IMR-90 (cell line): ENCODE measurements at regions not wholly inside any gene's neighbourhood (a gene's known extent, or its start where the extent isn't known, plus 50 kb on each side); places are given as distances from the start of the nearest gene placed in this dataset.

Experiments used
- ATAC-seq: fragments of 200-7000 bp; cut with Tn5 transposase; 2 replicates; pipeline ENCODE4 v1.9.1; 2020; ENCODE audit warnings: low read depth, mild to moderate bottlenecking, moderate library complexity
- BruUV-seq: library from RNA; stranded (reverse); fragments of 400-500 nt; replicated peaks from 2 replicates; lab custom pipeline; 2021; lab: Mats Ljungman, UMichigan
- CTCF ChIA-PET: fragments of 300-600 bp; formaldehyde crosslinking; extraction: SDS; loops from one replicate; lab custom pipeline; 2021; ENCODE audit warnings: antibody characterized with exemption; lab: Yijun Ruan, JAX
- POLR2A ChIA-PET: fragments of 300-600 bp; sonication (Branson Sonifier 250); formaldehyde crosslinking; loops from one replicate; lab custom pipeline; 2022; ENCODE audit warnings: antibody characterized with exemption; ENCODE audit not compliant: unreplicated experiment; lab: Charles Lee
- DNase-seq: peaks from one replicate; pipeline ENCODE4 v3.0.0; 2013
- H2AFZ ChIP-seq: replicated peaks from 2 replicates; pipeline ENCODE3; 2013; ENCODE audit warnings: low read length, mild to moderate bottlenecking; ENCODE audit not compliant: poor library complexity
- H2AK5ac ChIP-seq: 2 replicates; pipeline ENCODE4 v1.6.1; 2013; ENCODE audit warnings: low read depth, low read length, inconsistent platforms
- H2AK9ac ChIP-seq: replicated peaks from 2 replicates; pipeline ENCODE3; 2013; ENCODE audit warnings: mild to moderate bottlenecking, low read depth, low read length, moderate library complexity; ENCODE audit not compliant: poor library complexity
- H2BK120ac ChIP-seq: 2 replicates; pipeline ENCODE4 v1.6.1; 2013; ENCODE audit warnings: low read depth, low read length, inconsistent platforms
- H2BK15ac ChIP-seq: 3 replicates; pipeline ENCODE4 v1.6.1; 2013; ENCODE audit warnings: low read depth, low read length, inconsistent platforms
- H2BK20ac ChIP-seq: 2 replicates; pipeline ENCODE4 v1.6.1; 2013; ENCODE audit warnings: low read depth, mild to moderate bottlenecking, inconsistent platforms, low read length, moderate library complexity
- H2BK5ac ChIP-seq: 2 replicates; pipeline ENCODE4 v1.6.1; 2013; ENCODE audit warnings: mild to moderate bottlenecking, low read depth, low read length, inconsistent platforms; ENCODE audit not compliant: poor library complexity, severe bottlenecking
- H3K14ac ChIP-seq: replicated peaks from 2 replicates; pipeline ENCODE4 v1.6.1; 2013; ENCODE audit warnings: low read depth, low read length, inconsistent platforms
- H3K18ac ChIP-seq: 2 replicates; pipeline ENCODE4 v1.6.1; 2013; ENCODE audit warnings: low read depth, low read length, control low read depth
- H3K23ac ChIP-seq: 2 replicates; pipeline ENCODE4 v1.6.1; 2013; ENCODE audit warnings: low read depth, low read length, inconsistent platforms
- H3K27ac ChIP-seq: 2 replicates; pipeline ENCODE4 v1.5.1; 2013; ENCODE audit warnings: mild to moderate bottlenecking, control low read depth, low read length; ENCODE audit not compliant: insufficient read depth
- H3K27me3 ChIP-seq: 2 replicates; pipeline ENCODE4 v1.6.1; 2013; ENCODE audit warnings: low read length; ENCODE audit not compliant: control insufficient read depth, insufficient read depth
- H3K36me3 ChIP-seq: 2 replicates; pipeline ENCODE4 v1.6.1; 2013; ENCODE audit warnings: low read length, mixed read lengths; ENCODE audit not compliant: control insufficient read depth, insufficient read depth
- H3K4ac ChIP-seq: 2 replicates; pipeline ENCODE4 v1.6.1; 2013; ENCODE audit warnings: low read depth, low read length, inconsistent platforms
- H3K4me1 ChIP-seq: 2 replicates; pipeline ENCODE4 v1.6.1; 2013; ENCODE audit warnings: low read length, mixed read lengths; ENCODE audit not compliant: control insufficient read depth, insufficient read depth
- H3K4me2 ChIP-seq: 2 replicates; pipeline ENCODE4 v1.6.1; 2013; ENCODE audit warnings: low read depth, mild to moderate bottlenecking, control low read depth, low read length, moderate library complexity
- H3K4me3 ChIP-seq: 2 replicates; pipeline ENCODE4 v1.5.1; 2013; ENCODE audit warnings: low read depth, mild to moderate bottlenecking, control low read depth, low read length, moderate library complexity; ENCODE audit not compliant: insufficient read depth
- H3K56ac ChIP-seq: 2 replicates; pipeline ENCODE4 v1.6.1; 2013; ENCODE audit warnings: low read length, inconsistent platforms; ENCODE audit not compliant: insufficient read depth; ENCODE audit errors: extremely low read depth
- H3K79me1 ChIP-seq, 2 experiments: 2 replicates each; pipeline ENCODE4 v1.6.1; 2013; ENCODE audit warnings: low read length in 2 of 2, inconsistent platforms in 1 of 2, low read depth in 1 of 2
- H3K9ac ChIP-seq: 2 replicates; pipeline ENCODE4 v1.6.1; 2013; ENCODE audit warnings: low read depth, low read length, control low read depth
- H3K9me1 ChIP-seq: 2 replicates; pipeline ENCODE4 v1.6.1; 2013; ENCODE audit warnings: low read length, inconsistent platforms; ENCODE audit not compliant: insufficient read depth
- H3K9me3 ChIP-seq: 2 replicates; pipeline ENCODE4 v1.6.1; 2013; ENCODE audit warnings: low read length; ENCODE audit not compliant: control insufficient read depth, insufficient read depth
- H4K20me1 ChIP-seq: 2 replicates; pipeline ENCODE4 v1.6.1; 2013; ENCODE audit warnings: low read length, inconsistent platforms; ENCODE audit not compliant: insufficient read depth
- H4K5ac ChIP-seq: 2 replicates; pipeline ENCODE4 v1.6.1; 2013; ENCODE audit warnings: mild to moderate bottlenecking, low read depth, low read length, control low read depth
- H4K8ac ChIP-seq, 2 experiments: 2 replicates each; pipeline ENCODE4 v1.6.1; 2013; ENCODE audit warnings: low read depth in 2 of 2, low read length in 2 of 2, control low read depth in 1 of 2, inconsistent platforms in 1 of 2
- H4K91ac ChIP-seq: 2 replicates; pipeline ENCODE4 v1.6.1; 2013; ENCODE audit warnings: low read depth, low read length, inconsistent platforms; ENCODE audit not compliant: insufficient read depth
- CEBPB ChIP-seq: IDR thresholded peaks from 2 replicates; pipeline ENCODE4 v1.6.1; 2012; ENCODE audit warnings: low read depth, low read length, improper control_type of control experiment
- CHD1 ChIP-seq: IDR thresholded peaks from 2 replicates; pipeline ENCODE4 v1.6.1; 2012; ENCODE audit warnings: low read depth, low read length, improper control_type of control experiment
- ELK1 ChIP-seq: fragments of 150-350 bp; IDR thresholded peaks from 2 replicates; pipeline ENCODE4 v1.6.1; 2016; ENCODE audit warnings: low read depth, mild to moderate bottlenecking, low read length, moderate library complexity, borderline replicate concordance
- FOS ChIP-seq: fragments of 150-350 bp; IDR thresholded peaks from 2 replicates; pipeline ENCODE4 v1.6.1; 2016; ENCODE audit warnings: low read depth, low read length
- MAFK ChIP-seq: IDR thresholded peaks from 2 replicates; pipeline ENCODE4 v1.6.1; 2012; ENCODE audit warnings: low read depth, low read length, improper control_type of control experiment
- MXI1 ChIP-seq: IDR thresholded peaks from 2 replicates; pipeline ENCODE4 v1.6.1; 2012; ENCODE audit warnings: low read depth, mild to moderate bottlenecking, low read length, moderate library complexity, borderline replicate concordance
- NFE2L2 ChIP-seq: fragments of 150-350 bp; IDR thresholded peaks from 2 replicates; pipeline ENCODE4 v1.6.1; 2016; ENCODE audit warnings: low read depth, mild to moderate bottlenecking, low read length
- RAD21 ChIP-seq: IDR thresholded peaks from 2 replicates; pipeline ENCODE4 v1.6.1; 2012; ENCODE audit warnings: low read length, improper control_type of control experiment
- RCOR1 ChIP-seq: IDR thresholded peaks from 2 replicates; pipeline ENCODE4 v1.6.1; 2012; ENCODE audit warnings: mild to moderate bottlenecking, low read length, improper control_type of control experiment; ENCODE audit not compliant: insufficient replicate concordance
- RFX5 ChIP-seq: IDR thresholded peaks from 2 replicates; pipeline ENCODE4 v1.8.0; 2012; ENCODE audit warnings: low read depth, mild to moderate bottlenecking, low read length, moderate library complexity
- USF2 ChIP-seq: fragments of 150-350 bp; IDR thresholded peaks from 2 replicates; pipeline ENCODE4 v1.6.1; 2017; ENCODE audit warnings: mild to moderate bottlenecking, antibody characterized with exemption, low read length, low read depth
- dilution Hi-C: fragments of 300-500 bp; cut with HindIII; formaldehyde crosslinking; loops from one replicate; pipeline ENCODE4 v1.14.3; 2018; ENCODE audit warnings: low sequenced_read_pairs; ENCODE audit not compliant: unreplicated experiment
- in situ Hi-C: fragments of 300-500 bp; cut with MboI; formaldehyde crosslinking; loops from 3 replicates; pipeline ENCODE4 v1.14.3; 2019; ENCODE audit warnings: low sequenced_read_pairs, inconsistent platforms, mixed read lengths
- intact Hi-C: fragments of 100-400 bp; cut with micrococcal nuclease; formaldehyde crosslinking; loops from 2 replicates; pipeline ENCODE4 v1.10.0; 2022
- TF ChIP-seq, protein P1 (sequence below): conservative IDR thresholded peaks from 2 replicates; pipeline ENCODE4 v1.5.1; 2012; ENCODE audit warnings: mild to moderate bottlenecking, low read depth, low read length, improper control_type of control experiment

GRCh38 chr21:27808923-27809322 is 842.0 kb upstream of the ADAMTS5 start:
- no peak overlapping the region for H3K14ac ChIP-seq
- H2BK120ac ChIP-seq, result peak overlapping the region; percentile 55; the same call in 1 of the 2 replicates
- in situ Hi-C loops, result no loop called here

More at GRCh38 chr21:27808923-27809322, 842.0 kb upstream of the ADAMTS5 start:
- dilution Hi-C loops (no loop called here), intact Hi-C loops (no loop called here)
- Histone ChIP-seq H2AK5ac (no peak overlapping the region), H4K8ac (no peak overlapping the region), H4K5ac (no peak overlapping the region), H2BK15ac (no peak overlapping the region), H2AFZ (no peak overlapping the region), H3K27me3 (no peaks in the 10 kb centered on the region), H3K23ac (no peak overlapping the region), H3K56ac (no peak overlapping the region), H3K4me2 (no peak overlapping the region), H2BK5ac (no peak overlapping the region), H3K4me3 (no peak overlapping the region), H4K91ac (no peak overlapping the region), H4K20me1 (no peaks in the 10 kb centered on the region), H3K9ac (no peak overlapping the region), H3K4me1 (peaks cover 9% of the 10 kb centered on the region), H3K27ac (no peak overlapping the region), H3K9me3 (no peaks in the 10 kb centered on the region), H3K36me3 (no peaks in the 10 kb centered on the region), H3K4ac (no peak overlapping the region), H3K79me1 (no peaks in the 10 kb centered on the region), H2AK9ac (no peak overlapping the region), H3K18ac (no peak overlapping the region), H2BK20ac (0 out of 2 replicates have a peak overlapping the region, but pooled peaks have one; percentile 34), H3K9me1 (peaks cover 9% of the 10 kb centered on the region; the same call in 1 of the 2 replicates)
- DNase-seq (no peak), ATAC-seq (no peak)
- no peak for TF ChIP-seq CHD1
- TF ChIP-seq USF2, result no peak
- TF ChIP-seq, protein P1, sequence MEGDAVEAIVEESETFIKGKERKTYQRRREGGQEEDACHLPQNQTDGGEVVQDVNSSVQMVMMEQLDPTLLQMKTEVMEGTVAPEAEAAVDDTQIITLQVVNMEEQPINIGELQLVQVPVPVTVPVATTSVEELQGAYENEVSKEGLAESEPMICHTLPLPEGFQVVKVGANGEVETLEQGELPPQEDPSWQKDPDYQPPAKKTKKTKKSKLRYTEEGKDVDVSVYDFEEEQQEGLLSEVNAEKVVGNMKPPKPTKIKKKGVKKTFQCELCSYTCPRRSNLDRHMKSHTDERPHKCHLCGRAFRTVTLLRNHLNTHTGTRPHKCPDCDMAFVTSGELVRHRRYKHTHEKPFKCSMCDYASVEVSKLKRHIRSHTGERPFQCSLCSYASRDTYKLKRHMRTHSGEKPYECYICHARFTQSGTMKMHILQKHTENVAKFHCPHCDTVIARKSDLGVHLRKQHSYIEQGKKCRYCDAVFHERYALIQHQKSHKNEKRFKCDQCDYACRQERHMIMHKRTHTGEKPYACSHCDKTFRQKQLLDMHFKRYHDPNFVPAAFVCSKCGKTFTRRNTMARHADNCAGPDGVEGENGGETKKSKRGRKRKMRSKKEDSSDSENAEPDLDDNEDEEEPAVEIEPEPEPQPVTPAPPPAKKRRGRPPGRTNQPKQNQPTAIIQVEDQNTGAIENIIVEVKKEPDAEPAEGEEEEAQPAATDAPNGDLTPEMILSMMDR, result no peak
- TF ChIP-seq FOS, result no peak
- no peak for TF ChIP-seq CEBPB
- TF ChIP-seq ELK1, result no peak
- TF ChIP-seq RFX5, result no peak
- TF ChIP-seq MXI1, result no peak
- TF ChIP-seq RCOR1, result no peak
- no peak for TF ChIP-seq NFE2L2
- TF ChIP-seq MAFK, result no peak
- TF ChIP-seq RAD21, result no peak
- CTCF ChIA-PET, result no interaction called here
- POLR2A ChIA-PET, result no interaction called here
- no TSS peak for BruUV-seq
